HEK293T (cell line): ENCODE measurements at regions not wholly inside any gene's neighbourhood (a gene's known extent, or its start where the extent isn't known, plus 50 kb on each side); places are given as distances from the start of the nearest gene placed in this dataset.

Experiments used
- CTCF ChIA-PET: fragments of 350-600 bp; formaldehyde crosslinking; extraction: SDS; loops from one replicate; lab custom pipeline; 2021; ENCODE audit warnings: antibody characterized with exemption, inconsistent platforms; lab: Yijun Ruan, JAX
- POLR2A ChIA-PET: fragments of 350-600 bp; formaldehyde crosslinking; extraction: SDS; loops from one replicate; lab custom pipeline; 2020; ENCODE audit warnings: antibody characterized with exemption, inconsistent platforms; lab: Yijun Ruan, JAX
- DNase-seq: peaks from one replicate; pipeline ENCODE4 v3.0.0; 2012; ENCODE audit warnings: mixed read lengths; ENCODE audit errors: extremely low spot score
- ARNT ChIP-seq: fragments of 450-650 bp; IDR thresholded peaks from 2 replicates; pipeline ENCODE4 v1.6.1; 2017; ENCODE audit warnings: mild to moderate bottlenecking
- BHLHE40 ChIP-seq: fragments of 450-650 bp; IDR thresholded peaks from 2 replicates; pipeline ENCODE4 v1.6.1; 2016; ENCODE audit warnings: mild to moderate bottlenecking, moderate library complexity, borderline replicate concordance
- CTBP1 ChIP-seq: fragments of 450-650 bp; IDR thresholded peaks from 2 replicates; pipeline ENCODE4 v1.6.1; 2016; ENCODE audit warnings: borderline replicate concordance
- ELF4 ChIP-seq: fragments of 450-650 bp; IDR thresholded peaks from 2 replicates; pipeline ENCODE4 v1.6.1; 2017; ENCODE audit warnings: antibody characterized with exemption
- FOXA1 ChIP-seq: fragments of 450-650 bp; IDR thresholded peaks from 2 replicates; pipeline ENCODE4 v1.6.1; 2016; ENCODE audit warnings: mild to moderate bottlenecking
- FOXK2 ChIP-seq: fragments of 450-650 bp; IDR thresholded peaks from 2 replicates; pipeline ENCODE4 v1.6.1; 2016; ENCODE audit warnings: mild to moderate bottlenecking
- FOXM1 ChIP-seq: fragments of 450-650 bp; IDR thresholded peaks from 2 replicates; pipeline ENCODE4 v1.6.1; 2017; ENCODE audit warnings: mild to moderate bottlenecking, borderline replicate concordance
- HDGF ChIP-seq: fragments of 450-650 bp; IDR thresholded peaks from 2 replicates; pipeline ENCODE4 v1.6.1; 2017; ENCODE audit warnings: antibody characterized with exemption, borderline replicate concordance
- L3MBTL2 ChIP-seq: fragments of 450-650 bp; conservative IDR thresholded peaks from 2 replicates; pipeline ENCODE4 v1.6.1; 2016; ENCODE audit warnings: mild to moderate bottlenecking
- LEF1 ChIP-seq: fragments of 450-650 bp; IDR thresholded peaks from 2 replicates; pipeline ENCODE4 v1.6.1; 2017; ENCODE audit warnings: mild to moderate bottlenecking, borderline replicate concordance
- NFRKB ChIP-seq: fragments of 450-650 bp; IDR thresholded peaks from 2 replicates; pipeline ENCODE4 v1.6.1; 2016; ENCODE audit warnings: mild to moderate bottlenecking, moderate library complexity
- SP1 ChIP-seq: fragments of 450-650 bp; IDR thresholded peaks from 2 replicates; pipeline ENCODE4 v1.6.1; 2017
- SUZ12 ChIP-seq: fragments of 450-650 bp; IDR thresholded peaks from 2 replicates; pipeline ENCODE4 v1.6.1; 2016; ENCODE audit warnings: mild to moderate bottlenecking
- TARDBP ChIP-seq: fragments of 450-650 bp; IDR thresholded peaks from 2 replicates; pipeline ENCODE4 v1.6.1; 2016
- ZNF384 ChIP-seq: fragments of 450-650 bp; IDR thresholded peaks from 2 replicates; pipeline ENCODE4 v1.6.1; 2016
- TF ChIP-seq, protein P1 (sequence below): fragments of 450-650 bp; IDR thresholded peaks from 2 replicates; pipeline ENCODE4 v1.6.1; 2016

GRCh38 chr6:11833626-11834592 is 55.3 kb upstream of the ADTRP start:
- POLR2A ChIA-PET, result no interaction called here
- CTCF ChIA-PET, result no interaction called here
- no peak for TF ChIP-seq LEF1
- no peak for TF ChIP-seq CTBP1
- TF ChIP-seq ELF4, result no peak
- no peak for TF ChIP-seq FOXM1
- TF ChIP-seq, protein P1, sequence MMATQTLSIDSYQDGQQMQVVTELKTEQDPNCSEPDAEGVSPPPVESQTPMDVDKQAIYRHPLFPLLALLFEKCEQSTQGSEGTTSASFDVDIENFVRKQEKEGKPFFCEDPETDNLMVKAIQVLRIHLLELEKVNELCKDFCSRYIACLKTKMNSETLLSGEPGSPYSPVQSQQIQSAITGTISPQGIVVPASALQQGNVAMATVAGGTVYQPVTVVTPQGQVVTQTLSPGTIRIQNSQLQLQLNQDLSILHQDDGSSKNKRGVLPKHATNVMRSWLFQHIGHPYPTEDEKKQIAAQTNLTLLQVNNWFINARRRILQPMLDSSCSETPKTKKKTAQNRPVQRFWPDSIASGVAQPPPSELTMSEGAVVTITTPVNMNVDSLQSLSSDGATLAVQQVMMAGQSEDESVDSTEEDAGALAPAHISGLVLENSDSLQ, result no peak
- no peak for TF ChIP-seq TARDBP
- TF ChIP-seq ARNT, result no peak
- no peak for TF ChIP-seq L3MBTL2
- TF ChIP-seq FOXK2, result no peak
- TF ChIP-seq FOXA1, result no peak
- TF ChIP-seq BHLHE40, result no peak
- no peak for TF ChIP-seq SP1
- TF ChIP-seq HDGF, result no peak
- TF ChIP-seq SUZ12, result no peak
- TF ChIP-seq ZNF384, result no peak
- TF ChIP-seq NFRKB, result no peak
- DNase-seq, result no peak

DNA sequence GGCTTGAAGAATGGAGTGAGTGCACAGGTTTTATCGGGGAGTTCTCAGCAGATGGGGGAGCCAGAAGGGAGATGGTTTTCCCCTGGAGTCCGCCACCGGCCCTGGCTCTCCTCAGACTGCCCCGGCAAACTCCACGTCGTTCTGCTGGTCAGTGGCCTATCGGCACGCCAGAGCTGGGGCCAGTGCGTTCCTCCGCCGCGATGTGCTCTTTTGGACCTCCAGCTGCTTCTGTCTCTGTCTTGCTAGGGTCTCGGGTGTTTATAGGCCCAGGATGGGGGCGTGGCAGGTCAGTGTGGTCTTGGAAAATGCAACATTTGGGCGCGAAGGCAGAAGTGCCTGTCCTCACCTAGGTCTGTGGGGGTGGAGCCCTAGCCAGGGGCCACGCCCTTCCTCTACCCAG is 53.0 kb upstream of the ADTRP start:
- no peak for DNase-seq
- TF ChIP-seq HDGF (no peak), FOXK2 (no peak), L3MBTL2 (no peak), LEF1 (no peak), ARNT (no peak), FOXM1 (no peak), CTBP1 (no peak), TARDBP (no peak), BHLHE40 (no peak), SUZ12 (no peak), NFRKB (no peak), FOXA1 (no peak)
- POLR2A ChIA-PET, result no interaction called here
- CTCF ChIA-PET, result no interaction called here

- POLR2A ChIA-PET, result no interaction called here
- CTCF ChIA-PET, result no interaction called here
- TF ChIP-seq FOXK2, result no peak
- DNase-seq, result no peak
Measured at GRCh38 chr6:11830520-11830919, 51.9 kb upstream of the ADTRP start.

DNA sequence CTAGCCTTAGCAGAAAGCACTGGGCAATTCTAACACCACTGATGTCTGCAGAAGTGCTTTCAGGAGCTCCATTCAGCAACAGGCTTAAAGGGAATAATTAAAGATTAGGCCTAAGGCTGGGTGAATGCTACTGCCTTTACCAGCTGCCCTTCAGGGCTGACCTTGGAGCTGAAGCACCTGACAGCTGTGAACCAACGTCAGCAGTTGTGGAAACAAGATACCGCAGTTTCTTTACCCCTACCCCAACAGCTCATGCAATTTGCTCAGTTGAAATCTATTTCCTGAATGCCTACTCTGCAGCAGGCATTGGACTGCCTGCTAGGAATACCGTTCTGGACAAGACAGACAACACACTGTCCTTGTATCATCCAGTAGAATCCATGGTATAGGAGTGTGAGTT is 51.5 kb upstream of the ADTRP start:
- TF ChIP-seq FOXM1 (no peak), ZNF384 (no peak), L3MBTL2 (no peak), BHLHE40 (no peak), ELF4 (no peak), FOXA1 (no peak), SP1 (no peak), HDGF (no peak), SUZ12 (no peak), TARDBP (no peak), LEF1 (no peak), NFRKB (no peak), FOXK2 (no peak), CTBP1 (no peak), ARNT (no peak)
- TF ChIP-seq, protein P1, result no peak
- ChIA-PET CTCF (no interaction called here), POLR2A (no interaction called here)
- no peak for DNase-seq

- ChIA-PET CTCF (interaction anchor here (0.5 kb wide), 1 partner anchor 632 kb away, joined by 6 read pairs; no protein-coding TSS in a partner anchor), POLR2A (no interaction called here)
- no peak for DNase-seq
- TF ChIP-seq FOXK2, result no peak
- no peak for TF ChIP-seq ELF4
- no peak for TF ChIP-seq LEF1
- TF ChIP-seq NFRKB, result no peak
- TF ChIP-seq HDGF, result no peak
- TF ChIP-seq ARNT, result no peak
- no peak for TF ChIP-seq FOXM1
- no peak for TF ChIP-seq L3MBTL2
- TF ChIP-seq BHLHE40, result no peak
- TF ChIP-seq SP1, result no peak
- TF ChIP-seq SUZ12, result no peak
- TF ChIP-seq ZNF384, result no peak
- no peak for TF ChIP-seq CTBP1
- TF ChIP-seq, protein P1, result no peak
- no peak for TF ChIP-seq TARDBP
- no peak for TF ChIP-seq FOXA1
Measured at GRCh38 chr6:11828262-11828870, 49.8 kb upstream of the ADTRP start.
